HG03060 (cell line): ENCODE measurements at regions not wholly inside any gene's neighbourhood (a gene's known extent, or its start where the extent isn't known, plus 50 kb on each side); places are given as distances from the start of the nearest gene placed in this dataset.
"Not testable (repeated sequence)": the region's sequence is repeated elsewhere in the genome, so short reads cannot be mapped to it uniquely, and the experiment has no call there.

Experiments used
- ATAC-seq: cut with Tn5 transposase; IDR thresholded peaks from one replicate; pipeline ENCODE4 v1.9.1; 2021; ENCODE audit warnings: low read depth, moderate number of reproducible peaks; ENCODE audit not compliant: unreplicated experiment

GRCh38 chr11:22454461-22455090 lies 116.4 kb downstream of the SLC17A6 start:
- ATAC-seq, result no peak

- ATAC-seq, result no peak
Measured at GRCh38 chr11:22449441-22449840, 111.3 kb downstream of the SLC17A6 start.

GRCh38 chr11:22444076-22444475 lies 105.9 kb downstream of the SLC17A6 start:
- no peak for ATAC-seq

- ATAC-seq, result no peak
Measured at GRCh38 chr11:22441831-22442230, 103.7 kb downstream of the SLC17A6 start.

GRCh38 chr11:22435582-22435981 lies 97.4 kb downstream of the SLC17A6 start:
- not testable (repeated sequence) for ATAC-seq

GRCh38 chr11:22433517-22433916 lies 95.3 kb downstream of the SLC17A6 start:
- no peak for ATAC-seq

GRCh38 chr11:22433094-22433455 lies 94.9 kb downstream of the SLC17A6 start:
- no peak for ATAC-seq

GRCh38 chr11:22432291-22433093 lies 94.3 kb downstream of the SLC17A6 start:
- ATAC-seq, result no peak

- ATAC-seq, result no peak
Measured at GRCh38 chr11:22431106-22431505, 92.9 kb downstream of the SLC17A6 start.

GRCh38 chr11:22430639-22431038 lies 92.5 kb downstream of the SLC17A6 start:
- no peak for ATAC-seq

- no peak for ATAC-seq
Measured at GRCh38 chr11:22430141-22430541, 92.0 kb downstream of the SLC17A6 start.
